GM21786 (cell line): ENCODE measurements at regions not wholly inside any gene's neighbourhood (a gene's known extent, or its start where the extent isn't known, plus 50 kb on each side); places are given as distances from the start of the nearest gene placed in this dataset.

Experiments used
- ATAC-seq: cut with Tn5 transposase; IDR thresholded peaks from one replicate; pipeline ENCODE4 v1.9.1; 2021; ENCODE audit not compliant: unreplicated experiment

DNA sequence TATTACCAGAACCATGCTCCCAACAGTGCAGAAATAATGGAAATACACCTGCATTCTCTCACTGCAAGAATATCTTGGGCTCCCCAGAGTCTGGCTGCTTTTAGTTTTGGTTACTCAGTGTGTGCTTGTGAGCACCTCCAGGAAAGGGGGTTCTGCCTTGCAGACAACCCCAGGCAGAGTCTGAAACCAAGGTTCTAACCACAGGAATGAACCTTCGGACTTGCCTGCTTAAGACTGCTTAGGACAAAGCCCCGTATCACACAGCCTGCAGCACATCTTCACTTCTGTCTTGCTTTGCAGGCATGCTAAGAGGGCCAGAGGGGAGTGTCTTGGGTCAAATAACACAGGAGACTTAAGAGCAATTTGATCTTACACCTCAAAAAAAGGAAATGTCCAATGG lies 94.8 kb upstream of the SPATA31C2 start:
- no peak for ATAC-seq

DNA sequence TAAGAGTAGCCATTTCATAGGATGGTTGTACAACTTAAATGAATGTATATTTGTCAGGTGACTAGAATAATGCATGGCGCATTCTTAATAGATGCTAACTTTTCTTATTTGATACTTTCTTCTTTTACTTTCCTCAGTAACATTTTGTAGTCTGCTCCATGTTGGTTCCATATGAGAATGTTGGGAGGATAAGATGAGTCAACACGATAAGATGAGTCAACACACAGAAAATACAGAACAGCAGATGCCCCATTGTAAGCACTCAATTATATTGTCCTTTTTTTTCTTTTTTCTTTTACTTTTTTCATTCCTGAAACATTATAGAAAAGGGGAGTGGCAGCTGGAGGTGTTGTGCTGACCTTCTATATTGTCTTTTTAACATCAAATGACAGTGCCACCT lies 92.3 kb upstream of the SPATA31C2 start:
- ATAC-seq: no peak

DNA sequence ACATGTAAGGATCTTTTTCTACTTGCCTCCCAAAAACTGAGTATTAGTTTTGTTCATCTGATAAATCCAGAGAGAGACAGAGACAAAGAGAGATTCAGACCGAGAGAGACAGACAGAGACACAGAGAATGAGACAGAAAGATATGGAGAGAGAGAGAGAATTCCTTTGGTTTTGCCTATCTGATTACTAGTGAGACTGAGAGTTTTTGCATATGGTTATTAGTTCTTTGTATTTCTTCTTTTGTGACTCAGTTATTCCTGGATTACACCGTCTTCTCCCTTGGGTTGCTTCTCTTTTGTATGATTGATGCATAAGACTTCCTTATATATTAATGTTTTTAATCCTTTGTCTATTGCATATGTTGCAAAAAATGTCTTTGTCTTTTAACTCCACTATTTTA lies 91.2 kb upstream of the SPATA31C2 start:
- no peak for ATAC-seq

DNA sequence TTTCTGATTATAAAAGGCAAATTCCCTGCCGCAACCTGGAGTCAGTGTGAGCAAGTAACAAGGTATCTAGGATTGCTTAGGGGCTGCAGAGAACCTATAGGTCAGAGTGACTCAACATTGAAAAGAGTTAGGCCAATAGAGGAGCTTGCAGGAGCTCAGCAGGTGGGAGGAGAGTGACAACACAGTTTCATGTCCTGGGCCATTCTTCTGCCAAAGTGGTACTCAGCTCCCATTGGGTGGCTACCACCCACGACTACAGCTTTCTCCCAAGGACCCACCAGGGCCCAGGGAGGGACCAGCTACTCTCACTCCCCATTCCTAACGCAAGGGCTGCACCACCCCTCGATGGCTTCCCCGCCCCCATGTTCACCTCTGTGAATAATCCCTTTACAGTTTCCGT lies 86.7 kb upstream of the SPATA31C2 start:
- no peak for ATAC-seq

GRCh38 chr9:88221105-88221504 lies 82.8 kb upstream of the SPATA31C2 start:
- ATAC-seq: no peak

GRCh38 chr9:88220652-88221051 lies 82.4 kb upstream of the SPATA31C2 start:
- ATAC-seq: no peak

- no peak for ATAC-seq
Observed at GRCh38 chr9:88219601-88220000, 81.3 kb upstream of the SPATA31C2 start.

GRCh38 chr9:88218726-88219125 lies 80.5 kb upstream of the SPATA31C2 start:
- ATAC-seq: no peak

- ATAC-seq: no peak
Observed at GRCh38 chr9:88216126-88216995, 78.1 kb upstream of the SPATA31C2 start.

DNA sequence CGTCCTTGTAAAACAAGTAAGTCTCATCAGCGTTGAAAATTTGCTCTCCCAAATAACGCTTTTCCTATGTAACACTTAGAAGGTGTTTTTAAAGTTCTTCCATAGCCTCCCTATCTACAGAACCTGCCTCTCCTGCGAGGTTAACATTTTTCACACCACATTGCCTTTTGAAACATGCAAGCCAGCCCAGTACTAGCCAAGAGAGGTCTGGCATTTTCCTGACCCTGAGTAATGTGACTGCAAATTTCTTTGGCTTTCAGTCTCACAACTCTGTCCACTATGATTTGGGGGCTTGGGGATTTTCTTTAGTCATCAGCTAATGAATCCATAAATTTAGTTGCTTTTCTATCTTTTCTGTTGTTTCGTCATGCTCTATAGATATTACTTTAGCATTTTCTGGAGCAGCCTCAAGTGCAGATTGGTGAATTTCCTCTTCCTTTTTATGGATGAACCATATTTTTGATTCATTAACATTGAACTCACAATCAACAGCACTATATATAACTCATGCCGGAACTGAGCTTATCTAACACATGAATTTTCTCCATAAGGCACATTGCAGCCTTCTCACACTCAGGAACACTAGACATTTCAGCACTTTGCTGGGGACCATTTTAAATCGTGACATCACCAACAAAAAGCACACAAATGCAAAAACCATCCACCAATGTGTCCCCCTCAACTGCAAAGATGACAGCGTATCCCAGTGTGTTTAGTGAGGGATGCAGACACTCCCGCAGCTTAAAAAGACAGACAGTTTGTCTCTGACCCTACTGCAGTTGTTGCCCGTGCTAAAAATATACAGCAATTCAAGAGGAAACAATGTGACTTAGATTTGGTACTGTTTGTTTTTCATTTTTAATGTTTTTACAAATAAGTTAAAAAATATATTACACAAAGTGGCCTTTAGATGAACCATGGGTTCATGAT lies 77.2 kb upstream of the SPATA31C2 start:
- ATAC-seq: no peak

DNA sequence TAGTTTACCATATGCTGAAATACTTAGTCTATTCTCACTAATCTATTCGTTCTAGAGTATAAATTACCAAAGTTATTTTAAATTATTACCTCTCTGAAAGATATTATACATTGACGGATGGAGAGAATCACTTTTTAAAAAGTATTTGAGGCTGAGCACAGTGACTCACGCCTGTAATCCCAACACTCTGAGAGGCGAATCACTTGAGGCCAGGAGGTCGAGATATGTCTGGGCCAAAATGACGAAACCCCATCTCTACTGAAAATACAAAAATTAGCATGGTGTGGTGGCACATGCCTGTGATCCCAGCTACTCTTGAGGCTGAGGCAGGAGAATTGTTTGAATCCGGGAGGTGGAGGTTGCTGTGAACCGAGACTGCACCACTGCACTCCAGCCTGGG lies 64.0 kb upstream of the SPATA31C2 start:
- ATAC-seq: no peak

GRCh38 chr9:88198341-88198807 lies 60.1 kb upstream of the SPATA31C2 start:
- no peak for ATAC-seq

- ATAC-seq: no peak
Observed at GRCh38 chr9:88197781-88198340, 59.6 kb upstream of the SPATA31C2 start.

GRCh38 chr9:88197016-88197415 lies 58.7 kb upstream of the SPATA31C2 start:
- no peak for ATAC-seq

DNA sequence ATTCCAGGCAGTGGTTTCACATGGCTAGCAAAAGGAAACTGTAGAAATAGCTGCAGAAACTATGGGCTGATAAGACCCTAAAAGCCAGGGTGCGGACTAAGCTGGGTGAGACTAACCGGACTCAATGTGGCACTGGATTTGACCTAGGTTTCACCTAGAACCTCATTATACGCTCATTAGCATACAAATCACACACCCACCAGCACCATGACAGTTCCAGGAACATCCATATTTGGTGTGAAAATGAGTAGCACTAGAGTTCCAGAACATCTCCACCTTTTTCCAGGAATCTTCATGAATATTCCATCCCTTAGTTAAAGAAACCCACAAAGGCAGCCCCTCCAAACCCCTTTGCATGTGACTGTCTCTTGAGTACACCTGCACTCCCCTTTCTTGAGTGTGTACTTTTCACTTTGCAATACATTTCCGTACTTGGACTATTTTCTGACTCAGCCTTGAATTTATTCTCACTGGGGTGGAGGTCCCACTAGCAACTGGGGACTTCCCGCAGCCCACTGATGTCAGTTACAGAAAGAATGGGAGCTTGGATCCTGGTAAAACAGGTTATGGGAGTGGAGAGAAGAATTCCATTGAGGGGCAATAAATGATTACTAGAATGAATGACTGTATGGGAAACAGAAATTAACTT lies 58.0 kb upstream of the SPATA31C2 start:
- ATAC-seq: no peak

- no peak for ATAC-seq
Observed at GRCh38 chr9:88193766-88194165, 55.5 kb upstream of the SPATA31C2 start.

DNA sequence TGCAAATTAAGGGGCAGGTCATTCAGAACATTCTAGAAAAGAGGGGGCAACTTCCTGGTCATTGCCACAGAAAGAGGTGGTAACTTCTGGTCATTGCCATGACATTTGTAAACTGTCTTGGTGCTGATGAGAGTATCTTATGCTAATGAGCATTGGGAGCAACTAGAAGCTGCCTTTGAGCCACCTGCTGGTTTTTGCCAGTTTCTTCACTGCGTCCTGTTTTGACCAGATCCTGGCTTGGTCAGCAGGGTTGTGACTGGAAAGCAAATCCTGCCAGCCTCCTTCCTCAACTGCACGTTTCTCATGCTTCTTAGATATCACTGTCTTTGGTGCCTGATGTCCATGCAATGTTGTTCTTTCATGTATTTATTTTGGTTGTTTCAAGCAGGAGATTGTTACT lies 53.2 kb upstream of the SPATA31C2 start:
- no peak for ATAC-seq

DNA sequence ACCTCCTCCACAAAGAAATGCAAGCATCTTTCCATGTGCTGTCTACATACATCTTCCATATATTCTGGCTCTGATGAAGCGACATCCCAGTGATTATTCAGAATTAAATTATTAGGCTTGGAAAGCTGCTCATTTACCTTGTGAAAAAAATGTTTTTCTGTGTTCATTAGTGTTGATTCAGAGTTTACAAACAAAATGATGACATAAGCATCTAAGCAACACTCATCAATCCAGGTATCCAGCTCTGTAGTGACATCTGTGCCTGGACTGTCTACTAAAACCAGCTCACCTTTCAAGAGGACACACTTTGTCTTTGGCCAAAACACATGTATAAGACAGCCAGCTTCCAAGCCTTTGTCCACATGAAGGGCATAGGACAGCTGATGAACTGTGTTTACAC lies 51.1 kb upstream of the SPATA31C2 start:
- ATAC-seq: no peak
